Activated CD8-positive, alpha-beta memory T cell treated with anti-CD3 and anti-CD28 coated beads, Interleukin-2, amount 10 ng/mL, durations not matched to agents 7 days and 5 days (primary cell): ENCODE measurements at regions not wholly inside any gene's neighbourhood (a gene's known extent, or its start where the extent isn't known, plus 50 kb on each side); places are given as distances from the start of the nearest gene placed in this dataset.
"Not testable (repeated sequence)": the region's sequence is repeated elsewhere in the genome, so short reads cannot be mapped to it uniquely, and the experiment has no call there.

ENCODE experiments used
- ATAC-seq: fragments of 150-1000 bp; cut with Tn5 transposase; one replicate; pipeline ENCODE4 v1.10.0; 2021; ENCODE audit warnings: moderate library complexity
- CTCF ChIA-PET: fragments of 350-600 bp; sonication (Branson Sonifier 250); formaldehyde crosslinking; loops from one replicate; lab custom pipeline; 2021; ENCODE audit warnings: antibody characterized with exemption; lab: Charles Lee
- DNase-seq: peaks from one replicate; pipeline ENCODE4 v3.0.0-alpha.2; 2020
- H3K27ac Mint-ChIP-seq: one replicate; pipeline ENCODE4 v1.8.0; 2021; ENCODE audit warnings: mild to moderate bottlenecking, mixed read lengths
- H3K27me3 Mint-ChIP-seq: one replicate; pipeline ENCODE4 v1.8.0; 2021; ENCODE audit warnings: mixed read lengths
- H3K36me3 Mint-ChIP-seq: one replicate; pipeline ENCODE4 v1.8.0; 2021; ENCODE audit warnings: mild to moderate bottlenecking, mixed read lengths
- H3K4me1 Mint-ChIP-seq: one replicate; pipeline ENCODE4 v1.8.0; 2021; ENCODE audit warnings: mixed read lengths
- H3K4me3 Mint-ChIP-seq: one replicate; pipeline ENCODE4 v1.8.0; 2021; ENCODE audit warnings: mild to moderate bottlenecking, moderate library complexity, mixed read lengths
- H3K9me3 Mint-ChIP-seq: one replicate; pipeline ENCODE4 v1.8.0; 2022; ENCODE audit warnings: low read depth, mixed read lengths

DNA sequence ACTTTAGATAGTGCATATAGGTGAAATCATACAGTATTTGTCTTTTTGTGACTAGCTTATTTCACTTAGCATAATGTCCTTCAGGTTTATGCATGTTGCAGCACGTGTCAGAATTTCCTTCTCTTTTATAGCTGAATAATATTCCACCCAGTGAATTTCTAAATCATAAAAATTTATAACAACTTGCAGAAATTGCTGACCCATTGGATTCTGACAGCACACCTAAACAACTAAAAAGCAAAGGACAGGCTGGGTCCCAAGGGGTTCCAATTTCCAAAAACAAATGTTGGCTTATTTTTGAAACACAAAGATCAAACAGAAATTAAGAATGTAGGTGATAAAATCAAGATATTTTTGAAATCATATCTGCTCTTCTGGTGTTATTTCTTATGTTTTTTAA lies 86.5 kb upstream of the ACKR3 start:
- ATAC-seq (no peak), DNase-seq (no peak)
- H3K9me3 Mint-ChIP-seq: peaks cover 11% of the 10 kb centered on the region
- H3K36me3 Mint-ChIP-seq: peaks cover 4% of the 10 kb centered on the region
- no peak overlapping the region for H3K27ac Mint-ChIP-seq
- no peaks in the 10 kb centered on the region for H3K4me1 Mint-ChIP-seq
- peaks cover 20% of the 10 kb centered on the region for H3K27me3 Mint-ChIP-seq
- CTCF ChIA-PET: no interaction called here
- H3K4me3 Mint-ChIP-seq: no peak overlapping the region

- H3K27me3 Mint-ChIP-seq: peaks cover 19% of the 10 kb centered on the region
- no peak for ATAC-seq
- H3K9me3 Mint-ChIP-seq: peaks cover 2% of the 10 kb centered on the region
- H3K4me3 Mint-ChIP-seq: no peak overlapping the region
- H3K27ac Mint-ChIP-seq: no peak overlapping the region
- peaks cover 2% of the 10 kb centered on the region for H3K36me3 Mint-ChIP-seq
- CTCF ChIA-PET: interaction anchor here (0.7 kb wide), 1 partner anchor 129 kb away, joined by 3 read pairs; no protein-coding TSS in a partner anchor
- no peak for DNase-seq
- no peaks in the 10 kb centered on the region for H3K4me1 Mint-ChIP-seq
These were observed 84.1 kb upstream of the ACKR3 start for GRCh38 chr2:236485519-236485918.

- CTCF ChIA-PET, H3K4me3 Mint-ChIP-seq, H3K4me1 Mint-ChIP-seq, H3K27ac Mint-ChIP-seq, DNase-seq, ATAC-seq, H3K36me3 Mint-ChIP-seq, H3K27me3 Mint-ChIP-seq, H3K9me3 Mint-ChIP-seq: not testable (repeated sequence)
These were observed 80.5 kb upstream of the ACKR3 start for GRCh38 chr2:236489083-236489482.

DNA sequence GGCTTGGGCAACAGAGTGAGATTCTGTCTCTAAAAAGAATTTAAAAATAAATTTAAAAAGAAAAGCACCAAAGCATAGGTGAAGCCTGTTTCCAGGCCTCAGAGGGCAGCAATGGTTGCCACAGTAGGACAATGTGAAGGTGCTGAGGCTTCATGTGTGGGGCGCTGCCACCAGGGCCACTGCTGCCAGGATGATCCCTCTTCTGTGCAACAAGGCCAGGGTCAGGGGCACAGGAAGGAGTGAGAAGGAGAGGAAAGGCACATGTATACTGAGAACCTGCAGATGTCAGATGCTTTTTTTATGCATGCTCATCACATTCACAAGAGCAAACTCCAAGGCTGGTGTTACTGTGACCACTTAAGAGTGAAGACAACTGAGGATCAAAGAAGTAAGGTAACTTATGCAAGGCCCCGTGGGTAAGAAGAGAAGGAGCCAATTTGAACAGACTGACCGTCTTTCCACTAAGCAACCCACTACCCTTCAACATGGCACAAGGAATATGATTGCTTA lies 79.7 kb upstream of the ACKR3 start:
- CTCF ChIA-PET: no interaction called here
- Mint-ChIP-seq H3K27me3 (peaks cover under 1% of the 10 kb centered on the region), H3K36me3 (no peaks in the 10 kb centered on the region), H3K27ac (no peak overlapping the region), H3K9me3 (no peaks in the 10 kb centered on the region), H3K4me3 (no peak overlapping the region), H3K4me1 (no peaks in the 10 kb centered on the region)
- ATAC-seq: no peak
- DNase-seq: no peak

DNA sequence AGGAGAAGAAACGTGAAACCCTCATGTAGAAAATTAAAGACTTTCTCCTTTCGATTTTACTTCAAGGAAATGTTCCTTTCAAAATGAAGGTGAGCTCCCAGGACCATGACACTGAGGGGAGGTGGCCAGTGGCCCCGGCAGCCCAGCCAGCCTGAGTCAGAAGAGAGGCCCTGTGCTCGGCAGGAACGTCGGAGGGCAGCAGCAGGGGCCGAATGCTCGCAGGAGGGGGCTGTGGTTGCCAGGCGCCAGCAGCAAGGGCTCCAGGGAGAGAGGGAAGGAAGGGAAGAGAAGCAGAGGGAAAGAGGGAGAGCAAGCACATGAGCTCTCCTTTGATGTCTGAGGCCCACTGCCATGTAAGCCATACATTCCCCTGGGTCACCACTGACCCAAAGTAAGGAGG lies 73.3 kb upstream of the ACKR3 start:
- Mint-ChIP-seq H3K4me1 (no peaks in the 10 kb centered on the region), H3K27me3 (peaks cover 14% of the 10 kb centered on the region), H3K9me3 (no peaks in the 10 kb centered on the region), H3K36me3 (no peaks in the 10 kb centered on the region), H3K4me3 (no peak overlapping the region), H3K27ac (no peak overlapping the region)
- CTCF ChIA-PET: no interaction called here
- no peak for ATAC-seq
- DNase-seq: no peak

GRCh38 chr2:236498369-236498768 lies 71.3 kb upstream of the ACKR3 start:
- Mint-ChIP-seq H3K9me3 (no peaks in the 10 kb centered on the region), H3K4me1 (no peaks in the 10 kb centered on the region), H3K27me3 (peaks cover 15% of the 10 kb centered on the region), H3K4me3 (no peak overlapping the region), H3K27ac (no peak overlapping the region), H3K36me3 (no peaks in the 10 kb centered on the region)
- CTCF ChIA-PET: interaction anchor here (1.0 kb wide), 1 partner anchor 14 kb away, joined by 3 read pairs; no protein-coding TSS in a partner anchor
- ATAC-seq (no peak), DNase-seq (no peak)

DNA sequence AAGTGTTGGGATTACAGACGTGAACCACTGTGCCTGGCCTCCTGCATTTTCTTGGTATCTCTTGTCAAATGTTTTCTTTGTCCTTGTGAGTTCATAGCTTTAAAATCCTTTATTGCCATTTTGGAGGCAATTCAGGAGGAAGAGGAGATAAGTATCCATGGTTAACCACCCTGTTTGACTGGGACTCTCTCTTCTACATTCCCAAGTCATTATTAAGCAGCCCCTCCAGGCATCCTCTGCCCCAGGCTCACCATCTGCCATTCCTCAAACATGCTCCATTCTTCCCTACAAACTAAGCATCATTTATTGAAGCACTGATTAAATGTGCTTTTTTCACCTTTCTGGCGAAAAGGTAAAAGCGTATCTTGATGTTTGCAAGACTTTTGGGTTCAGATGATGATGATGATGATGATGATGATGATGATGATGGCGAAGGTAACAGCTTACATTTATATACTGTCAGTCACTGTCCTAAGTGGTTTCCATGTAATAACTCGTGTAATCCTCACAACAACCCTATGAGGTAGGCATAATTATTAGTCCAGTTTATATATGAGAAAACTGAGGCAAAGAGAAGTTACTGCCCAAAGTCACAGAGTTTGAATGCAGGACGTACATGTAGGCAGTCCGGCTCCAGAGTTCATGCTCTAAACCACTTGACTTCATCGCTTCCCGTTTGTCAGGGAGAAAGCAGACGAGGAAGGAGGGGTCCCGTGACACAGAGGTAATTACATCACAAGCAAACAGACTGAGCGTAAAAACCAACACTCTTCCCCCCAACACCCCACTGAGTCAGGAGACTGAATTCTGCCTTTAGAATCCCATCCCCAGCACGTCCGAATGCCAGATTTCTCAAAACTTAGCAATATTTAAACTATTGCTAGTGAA lies 69.7 kb upstream of the ACKR3 start:
- no peaks in the 10 kb centered on the region for H3K36me3 Mint-ChIP-seq
- H3K27me3 Mint-ChIP-seq: peaks cover 24% of the 10 kb centered on the region
- H3K9me3 Mint-ChIP-seq: peaks cover 3% of the 10 kb centered on the region
- H3K27ac Mint-ChIP-seq: no peak overlapping the region
- ATAC-seq: no peak
- CTCF ChIA-PET: interaction anchor here (1.4 kb wide), 1 partner anchor 70 kb away, joined by 3 read pairs; the partner anchor contains the start of gene ACKR3
- H3K4me3 Mint-ChIP-seq: no peak overlapping the region
- no peak for DNase-seq
- no peaks in the 10 kb centered on the region for H3K4me1 Mint-ChIP-seq

GRCh38 chr2:236501026-236501425 lies 68.6 kb upstream of the ACKR3 start:
- no peak for DNase-seq
- Mint-ChIP-seq H3K9me3 (peaks cover 6% of the 10 kb centered on the region), H3K4me3 (no peak overlapping the region), H3K27ac (no peak overlapping the region), H3K4me1 (no peaks in the 10 kb centered on the region), H3K36me3 (no peaks in the 10 kb centered on the region), H3K27me3 (peaks cover 34% of the 10 kb centered on the region)
- CTCF ChIA-PET: interaction anchor here (0.6 to 1.4 kb wide), 2 partner anchors 69 to 590 kb away, joined by 3 read pairs; partner anchors contain the start of gene ACKR3
- no peak for ATAC-seq

DNA sequence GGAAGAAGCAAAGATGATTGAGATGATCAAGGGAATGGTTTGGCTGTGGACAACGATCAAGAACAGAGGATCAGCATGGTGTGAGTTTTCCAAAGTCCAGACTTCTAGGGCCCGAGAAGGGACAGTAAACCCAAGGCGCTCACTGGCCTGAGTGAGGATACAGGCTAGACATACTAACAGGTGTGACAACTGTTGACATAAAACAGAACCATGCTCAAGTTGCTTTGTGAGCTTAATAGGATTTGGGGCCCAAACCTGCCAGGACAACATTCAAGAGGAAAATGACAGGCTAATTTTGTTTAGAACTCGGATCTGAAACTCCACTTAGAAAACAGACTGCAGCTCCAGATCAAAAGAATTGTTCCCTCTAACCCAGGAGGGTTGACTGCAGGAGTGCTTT lies 68.1 kb upstream of the ACKR3 start:
- CTCF ChIA-PET: no interaction called here
- Mint-ChIP-seq H3K36me3 (no peaks in the 10 kb centered on the region), H3K4me3 (no peak overlapping the region), H3K9me3 (peaks cover 6% of the 10 kb centered on the region), H3K4me1 (no peaks in the 10 kb centered on the region), H3K27ac (no peak overlapping the region), H3K27me3 (peaks cover 39% of the 10 kb centered on the region)
- DNase-seq (no peak), ATAC-seq (no peak)

DNA sequence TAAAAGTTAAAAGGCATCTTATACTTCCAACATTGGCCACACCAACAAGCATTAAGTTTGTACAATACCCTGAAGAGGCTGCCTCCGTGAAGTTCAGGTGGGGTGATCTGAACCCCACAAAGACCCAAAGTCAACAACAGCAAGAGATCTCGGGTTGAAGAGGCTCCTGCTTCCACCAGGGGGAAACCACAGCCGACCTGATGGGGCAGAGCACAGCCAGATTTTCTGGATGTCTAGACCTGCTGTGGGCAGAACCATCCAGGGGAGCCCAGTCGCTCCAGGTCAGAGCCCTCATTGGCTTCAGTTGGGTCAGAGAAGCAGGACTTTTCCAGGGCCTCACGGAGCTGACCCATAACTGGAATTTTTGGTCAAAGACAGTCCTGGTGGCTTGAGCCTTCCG lies 66.5 kb upstream of the ACKR3 start:
- H3K27ac Mint-ChIP-seq: no peak overlapping the region
- ATAC-seq (no peak), DNase-seq (no peak)
- no peaks in the 10 kb centered on the region for H3K36me3 Mint-ChIP-seq
- peaks cover 6% of the 10 kb centered on the region for H3K9me3 Mint-ChIP-seq
- H3K4me3 Mint-ChIP-seq: no peak overlapping the region
- H3K27me3 Mint-ChIP-seq: peaks cover 52% of the 10 kb centered on the region
- H3K4me1 Mint-ChIP-seq: peaks cover 5% of the 10 kb centered on the region
- CTCF ChIA-PET: no interaction called here

GRCh38 chr2:236503583-236503982 lies 66.0 kb upstream of the ACKR3 start:
- H3K4me3 Mint-ChIP-seq: no peak overlapping the region
- CTCF ChIA-PET: no interaction called here
- peaks cover 5% of the 10 kb centered on the region for H3K4me1 Mint-ChIP-seq
- no peaks in the 10 kb centered on the region for H3K36me3 Mint-ChIP-seq
- ATAC-seq: no peak
- H3K27ac Mint-ChIP-seq: no peak overlapping the region
- peaks cover 6% of the 10 kb centered on the region for H3K9me3 Mint-ChIP-seq
- peaks cover 56% of the 10 kb centered on the region for H3K27me3 Mint-ChIP-seq
- DNase-seq: no peak

DNA sequence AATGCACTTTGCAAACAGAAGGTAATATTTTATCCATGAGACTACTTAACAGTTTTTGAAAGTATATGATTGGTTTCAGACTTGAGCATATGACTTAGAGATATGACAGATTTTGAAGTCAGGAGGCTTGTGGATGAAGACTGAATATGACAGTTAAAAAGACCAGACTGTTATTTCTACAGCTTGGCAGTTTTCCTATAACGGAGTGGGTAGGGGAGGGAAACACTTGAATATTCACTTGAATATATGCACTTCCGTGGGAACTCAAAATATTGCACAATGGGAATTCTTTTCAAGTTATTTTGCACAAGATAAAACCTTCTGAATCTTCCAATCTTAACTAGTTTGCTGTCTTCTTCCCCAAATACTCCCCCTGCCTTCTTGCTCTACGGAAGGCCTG lies 64.6 kb upstream of the ACKR3 start:
- Mint-ChIP-seq H3K4me1 (peaks cover 5% of the 10 kb centered on the region), H3K4me3 (no peak overlapping the region), H3K27me3 (peaks cover 62% of the 10 kb centered on the region), H3K36me3 (no peaks in the 10 kb centered on the region), H3K27ac (no peak overlapping the region), H3K9me3 (peaks cover 6% of the 10 kb centered on the region)
- DNase-seq: no peak
- no peak for ATAC-seq
- CTCF ChIA-PET: no interaction called here

GRCh38 chr2:236505648-236506047 lies 64.0 kb upstream of the ACKR3 start:
- ATAC-seq (no peak), DNase-seq (no peak)
- Mint-ChIP-seq H3K36me3 (no peaks in the 10 kb centered on the region), H3K4me3 (no peak overlapping the region), H3K27me3 (peaks cover 63% of the 10 kb centered on the region), H3K4me1 (peaks cover 5% of the 10 kb centered on the region), H3K9me3 (peaks cover 6% of the 10 kb centered on the region), H3K27ac (no peak overlapping the region)
- CTCF ChIA-PET: interaction anchor here (0.9 kb wide), 1 partner anchor 64 kb away, joined by 4 read pairs; the partner anchor contains the start of gene ACKR3
